ENCODE measurements at regions not wholly inside any gene's neighbourhood (a gene's known extent, or its start where the extent isn't known, plus 50 kb on each side); places are given as distances from the start of the nearest gene placed in this dataset.

DNA sequence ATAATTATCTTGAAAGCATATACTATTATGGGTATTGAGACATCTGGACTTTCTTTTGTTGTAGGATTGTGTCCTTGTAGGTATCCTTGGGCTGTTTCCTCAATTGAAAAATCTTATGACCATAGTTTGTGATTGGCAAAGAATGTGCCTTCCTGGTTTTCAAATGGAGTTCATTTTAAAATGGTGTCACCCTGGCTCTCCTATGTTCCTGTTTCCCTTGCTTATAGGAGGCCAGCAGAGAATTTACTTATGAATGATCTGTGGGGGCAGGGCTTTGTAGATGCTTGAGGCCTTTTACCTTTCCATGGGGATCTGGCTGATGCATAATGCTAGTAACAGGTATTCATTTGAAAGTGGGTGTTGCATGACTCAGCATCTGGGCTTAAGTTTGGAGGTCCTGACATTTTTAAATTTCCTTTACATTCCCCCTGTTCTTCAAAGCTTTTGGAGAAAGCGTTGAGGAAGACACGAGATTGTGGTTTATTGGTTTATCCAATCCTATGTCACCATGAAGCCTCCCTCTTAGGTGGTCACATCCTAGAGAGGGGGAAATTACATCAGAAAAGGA, 135.0 kb upstream of the PROKR2 start:
- TF ChIP-seq ZFX (IDR thresholded peaks at IDR 0.05) = no peak
- TF ChIP-seq, protein P1, sequence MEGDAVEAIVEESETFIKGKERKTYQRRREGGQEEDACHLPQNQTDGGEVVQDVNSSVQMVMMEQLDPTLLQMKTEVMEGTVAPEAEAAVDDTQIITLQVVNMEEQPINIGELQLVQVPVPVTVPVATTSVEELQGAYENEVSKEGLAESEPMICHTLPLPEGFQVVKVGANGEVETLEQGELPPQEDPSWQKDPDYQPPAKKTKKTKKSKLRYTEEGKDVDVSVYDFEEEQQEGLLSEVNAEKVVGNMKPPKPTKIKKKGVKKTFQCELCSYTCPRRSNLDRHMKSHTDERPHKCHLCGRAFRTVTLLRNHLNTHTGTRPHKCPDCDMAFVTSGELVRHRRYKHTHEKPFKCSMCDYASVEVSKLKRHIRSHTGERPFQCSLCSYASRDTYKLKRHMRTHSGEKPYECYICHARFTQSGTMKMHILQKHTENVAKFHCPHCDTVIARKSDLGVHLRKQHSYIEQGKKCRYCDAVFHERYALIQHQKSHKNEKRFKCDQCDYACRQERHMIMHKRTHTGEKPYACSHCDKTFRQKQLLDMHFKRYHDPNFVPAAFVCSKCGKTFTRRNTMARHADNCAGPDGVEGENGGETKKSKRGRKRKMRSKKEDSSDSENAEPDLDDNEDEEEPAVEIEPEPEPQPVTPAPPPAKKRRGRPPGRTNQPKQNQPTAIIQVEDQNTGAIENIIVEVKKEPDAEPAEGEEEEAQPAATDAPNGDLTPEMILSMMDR (conservative IDR thresholded peaks at IDR 0.05) = no peak

DNA sequence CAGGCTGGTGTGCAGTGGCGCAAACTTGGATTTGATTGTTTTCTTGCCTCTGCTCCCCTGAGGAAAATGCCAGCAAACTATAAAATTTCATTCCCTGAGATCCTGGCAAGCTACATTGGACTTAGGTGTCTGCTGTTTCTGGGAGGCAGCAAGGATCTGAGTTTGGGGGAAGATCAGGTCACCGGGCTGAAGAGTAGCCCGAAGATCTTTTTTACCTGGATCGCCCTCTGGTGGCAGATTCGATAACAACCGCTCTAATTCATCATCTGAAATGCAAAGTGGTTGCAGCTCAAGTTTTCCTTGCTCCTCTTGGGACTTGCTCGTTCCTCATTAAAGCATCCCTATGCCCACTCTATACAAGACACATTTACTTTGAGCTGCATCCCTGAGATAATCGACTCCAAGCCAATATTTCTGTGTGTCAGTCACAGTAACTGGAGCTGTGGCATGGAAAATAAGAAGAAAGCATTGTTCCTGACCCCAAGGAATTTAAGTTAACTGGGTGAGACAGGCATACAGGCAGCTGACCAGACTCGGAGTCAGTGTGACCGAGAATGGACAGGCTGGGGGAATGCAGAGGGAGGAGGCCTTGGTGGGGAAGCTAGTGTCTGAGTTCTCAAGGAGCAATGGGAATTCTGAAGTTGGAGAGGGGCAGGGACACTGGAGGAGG, 131.8 kb upstream of the PROKR2 start:
- TF ChIP-seq ZFX (IDR thresholded peaks at IDR 0.05) = no peak
- TF ChIP-seq, protein P1 (conservative IDR thresholded peaks at IDR 0.05) = peak; percentile 78
- no peak overlapping the region for H3K27ac ChIP-seq

More for the DNA sequence above, 135.0 kb upstream of the PROKR2 start:
- H3K27ac ChIP-seq = no peak overlapping the region

DNA sequence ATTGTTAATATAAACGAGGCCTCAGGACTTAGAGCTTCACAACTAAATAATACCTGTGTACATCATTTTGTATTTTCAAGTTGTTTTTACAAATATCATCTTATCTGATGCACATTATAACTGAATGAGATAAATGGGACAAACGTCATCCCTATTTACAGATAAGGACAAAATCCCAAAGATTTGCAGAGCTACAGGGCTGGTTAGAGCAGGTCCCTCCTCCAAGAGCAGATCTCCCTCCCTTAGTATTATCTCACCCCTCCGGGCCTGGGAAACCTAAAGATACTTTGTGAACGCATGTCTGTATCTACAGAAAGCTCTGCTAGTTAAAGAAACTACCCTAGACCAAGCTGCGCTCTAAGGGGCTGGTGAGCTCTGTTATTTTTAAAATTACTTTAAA, 130.4 kb upstream of the PROKR2 start:
- no peak for TF ChIP-seq ZFX (IDR thresholded peaks at IDR 0.05)
- TF ChIP-seq, protein P1 (conservative IDR thresholded peaks at IDR 0.05) = no peak
- H3K27ac ChIP-seq = no peak overlapping the region

DNA sequence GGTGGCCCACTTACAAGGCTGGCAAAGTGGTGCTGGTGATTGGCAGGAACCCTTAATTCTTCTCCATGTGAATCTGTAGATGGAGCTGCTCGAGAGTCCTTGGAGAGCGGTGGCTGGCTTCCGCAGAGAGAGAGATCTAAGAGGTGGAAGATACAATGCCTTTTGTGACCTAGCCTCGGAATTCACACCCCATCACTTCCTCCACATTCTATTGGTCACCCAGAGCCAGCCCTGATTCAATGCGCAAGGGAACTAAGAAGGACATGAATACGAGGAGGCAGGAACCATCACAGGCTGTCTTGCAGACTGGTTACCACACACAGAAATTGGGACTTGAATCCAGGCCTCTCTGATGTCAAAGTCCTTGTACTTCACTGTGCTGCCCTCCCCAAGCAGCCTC, 128.9 kb upstream of the PROKR2 start:
- no peak overlapping the region for H3K27ac ChIP-seq
- TF ChIP-seq, protein P1 (conservative IDR thresholded peaks at IDR 0.05) = no peak
- no peak for TF ChIP-seq ZFX (IDR thresholded peaks at IDR 0.05)

DNA sequence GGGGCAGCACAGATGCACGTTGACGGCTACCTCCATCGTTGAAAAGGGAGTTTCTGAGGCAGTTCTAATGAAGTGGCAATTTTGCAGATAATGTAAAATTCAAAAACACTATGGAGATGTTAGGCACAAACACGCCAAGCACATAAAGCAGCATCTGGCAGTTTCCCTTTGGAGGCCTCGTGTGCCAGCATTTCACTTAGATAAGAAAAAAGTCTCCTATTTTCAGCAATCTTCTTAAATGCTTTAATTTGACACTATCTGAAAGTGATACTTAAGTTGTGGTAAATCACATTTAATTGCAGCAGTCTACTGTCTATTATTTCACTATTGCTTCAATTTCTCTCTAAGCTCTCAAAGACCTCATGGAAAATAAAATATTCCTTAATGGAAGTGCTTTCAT, 125.3 kb upstream of the PROKR2 start:
- H3K27ac ChIP-seq = no peak overlapping the region
- no peak for TF ChIP-seq ZFX (IDR thresholded peaks at IDR 0.05)
- TF ChIP-seq, protein P1 (conservative IDR thresholded peaks at IDR 0.05) = no peak

DNA sequence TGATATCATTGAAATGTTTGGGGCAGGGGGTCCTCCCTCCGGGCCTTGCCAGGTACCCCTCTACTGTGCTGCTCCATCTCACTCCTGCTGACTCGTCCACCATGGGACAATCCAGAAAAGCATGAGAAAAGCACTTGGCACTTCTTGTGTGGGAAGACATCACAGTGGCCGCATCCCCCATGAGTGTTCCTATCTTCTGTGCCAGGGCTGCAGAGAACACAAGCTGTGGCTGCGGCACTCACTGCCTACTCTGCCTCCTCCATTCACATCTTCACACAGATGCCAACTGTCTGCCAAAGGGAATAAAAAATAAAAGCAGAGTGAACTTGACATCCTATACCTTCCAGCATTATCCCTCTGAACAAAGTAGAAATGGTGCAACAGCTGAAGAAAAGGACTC, 117.4 kb upstream of the PROKR2 start:
- H3K27ac ChIP-seq = no peak overlapping the region

DNA sequence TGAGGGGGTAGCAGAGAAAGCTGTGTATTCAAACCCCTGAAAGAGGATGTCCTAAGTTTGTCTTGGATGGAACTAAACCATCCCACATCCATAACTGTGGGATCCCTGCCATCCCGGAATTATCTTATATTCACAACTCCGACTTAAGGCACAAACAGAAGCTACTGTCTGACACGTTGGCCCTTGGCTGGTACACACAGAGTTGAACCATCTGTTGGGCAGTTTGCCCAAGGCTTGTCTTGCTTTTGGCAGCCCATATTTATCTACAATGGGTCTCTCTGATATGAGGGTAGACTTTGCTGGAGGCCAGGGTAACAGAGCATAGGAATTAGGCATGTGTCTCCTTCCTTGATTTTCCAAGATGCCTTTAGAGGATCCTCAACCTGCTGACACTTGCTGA, 116.6 kb upstream of the PROKR2 start:
- TF ChIP-seq, protein P1 (conservative IDR thresholded peaks at IDR 0.05) = no peak
- TF ChIP-seq ZFX (IDR thresholded peaks at IDR 0.05) = no peak
- no peak overlapping the region for H3K27ac ChIP-seq

More for the DNA sequence above, 117.4 kb upstream of the PROKR2 start:
- no peak for TF ChIP-seq ZFX (IDR thresholded peaks at IDR 0.05)
- TF ChIP-seq, protein P1 (conservative IDR thresholded peaks at IDR 0.05) = no peak

Data from C4-2B (cell line).